HFFc6 (cell line): ENCODE measurements at regions not wholly inside any gene's neighbourhood (a gene's known extent, or its start where the extent isn't known, plus 50 kb on each side); places are given as distances from the start of the nearest gene placed in this dataset.

ENCODE experiments used
- DNase-seq: peaks from one replicate; pipeline ENCODE4 v3.0.0-alpha.2; 2018
- H3K27ac Mint-ChIP-seq: 2 replicates; pipeline ENCODE4 v1.8.0; 2020; ENCODE audit warnings: mild to moderate bottlenecking, mixed read lengths
- H3K27me3 Mint-ChIP-seq: 2 replicates; pipeline ENCODE4 v1.8.0; 2021; ENCODE audit warnings: mild to moderate bottlenecking, moderate library complexity, mixed read lengths; ENCODE audit not compliant: insufficient read depth
- H3K36me3 Mint-ChIP-seq: 2 replicates; pipeline ENCODE4 v1.8.0; 2021; ENCODE audit warnings: low read depth, mixed read lengths
- H3K4me1 Mint-ChIP-seq: 2 replicates; pipeline ENCODE4 v1.8.0; 2020; ENCODE audit warnings: low read depth, mixed read lengths
- H3K4me3 Mint-ChIP-seq: 2 replicates; pipeline ENCODE4 v1.8.0; 2020; ENCODE audit warnings: mild to moderate bottlenecking, moderate library complexity, mixed read lengths
- H3K9me3 Mint-ChIP-seq: 2 replicates; pipeline ENCODE4 v1.8.0; 2020; ENCODE audit warnings: mild to moderate bottlenecking, mixed read lengths
- TF ChIP-seq, protein P1 (sequence below): fragments of 200-600 bp; sonication (generic); IDR thresholded peaks from 2 replicates; pipeline ENCODE4 v1.5.0; 2021; ENCODE audit warnings: antibody characterized with exemption, mild to moderate bottlenecking

DNA sequence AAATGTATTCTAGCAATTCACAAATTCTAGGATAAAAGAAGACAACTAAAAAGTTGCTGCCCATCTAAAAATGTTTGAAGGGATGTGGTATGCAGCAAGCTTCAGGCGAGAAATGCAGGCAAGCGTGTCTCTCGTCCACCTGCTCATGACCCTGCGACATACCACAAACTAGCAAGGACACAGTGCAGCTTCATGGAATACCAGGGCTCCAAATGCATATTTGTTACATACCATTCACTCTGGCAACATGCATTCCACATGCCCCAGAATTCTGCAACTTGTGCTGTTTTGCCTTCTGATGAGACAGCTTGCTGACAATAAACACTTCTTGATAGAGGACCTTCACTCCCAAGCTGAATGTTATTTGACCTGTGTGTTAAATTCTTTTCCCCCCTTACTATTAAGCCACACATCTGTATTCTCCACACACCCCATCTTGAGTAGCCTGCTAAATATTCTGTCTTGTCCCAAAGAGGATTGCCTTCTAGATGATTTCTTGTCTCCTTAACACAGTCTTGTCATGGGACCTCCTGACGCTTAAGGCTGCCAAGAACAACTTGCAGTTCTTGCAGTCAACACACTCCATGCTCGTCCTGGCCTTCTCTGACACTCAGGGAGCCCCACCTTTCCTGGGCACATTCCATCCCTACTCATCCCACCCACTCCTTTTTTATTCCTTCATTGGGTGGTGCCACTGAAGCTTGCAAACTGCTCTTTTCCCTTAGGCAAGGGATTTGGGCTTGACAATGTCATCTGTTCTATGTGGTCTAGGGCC is 340.5 kb downstream of the PIK3R1 start:
- Mint-ChIP-seq H3K4me1 (peaks cover 19% of the 10 kb centered on the region), H3K27me3 (no peaks in the 10 kb centered on the region; the same call in 1 of the 2 replicates), H3K4me3 (no peak overlapping the region), H3K27ac (peak overlapping the region; percentile 57), H3K36me3 (peaks cover 6% of the 10 kb centered on the region; the same call in 1 of the 2 replicates), H3K9me3 (no peaks in the 10 kb centered on the region)
- DNase-seq: no peak
- TF ChIP-seq, protein P1, sequence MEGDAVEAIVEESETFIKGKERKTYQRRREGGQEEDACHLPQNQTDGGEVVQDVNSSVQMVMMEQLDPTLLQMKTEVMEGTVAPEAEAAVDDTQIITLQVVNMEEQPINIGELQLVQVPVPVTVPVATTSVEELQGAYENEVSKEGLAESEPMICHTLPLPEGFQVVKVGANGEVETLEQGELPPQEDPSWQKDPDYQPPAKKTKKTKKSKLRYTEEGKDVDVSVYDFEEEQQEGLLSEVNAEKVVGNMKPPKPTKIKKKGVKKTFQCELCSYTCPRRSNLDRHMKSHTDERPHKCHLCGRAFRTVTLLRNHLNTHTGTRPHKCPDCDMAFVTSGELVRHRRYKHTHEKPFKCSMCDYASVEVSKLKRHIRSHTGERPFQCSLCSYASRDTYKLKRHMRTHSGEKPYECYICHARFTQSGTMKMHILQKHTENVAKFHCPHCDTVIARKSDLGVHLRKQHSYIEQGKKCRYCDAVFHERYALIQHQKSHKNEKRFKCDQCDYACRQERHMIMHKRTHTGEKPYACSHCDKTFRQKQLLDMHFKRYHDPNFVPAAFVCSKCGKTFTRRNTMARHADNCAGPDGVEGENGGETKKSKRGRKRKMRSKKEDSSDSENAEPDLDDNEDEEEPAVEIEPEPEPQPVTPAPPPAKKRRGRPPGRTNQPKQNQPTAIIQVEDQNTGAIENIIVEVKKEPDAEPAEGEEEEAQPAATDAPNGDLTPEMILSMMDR: no peak

DNA sequence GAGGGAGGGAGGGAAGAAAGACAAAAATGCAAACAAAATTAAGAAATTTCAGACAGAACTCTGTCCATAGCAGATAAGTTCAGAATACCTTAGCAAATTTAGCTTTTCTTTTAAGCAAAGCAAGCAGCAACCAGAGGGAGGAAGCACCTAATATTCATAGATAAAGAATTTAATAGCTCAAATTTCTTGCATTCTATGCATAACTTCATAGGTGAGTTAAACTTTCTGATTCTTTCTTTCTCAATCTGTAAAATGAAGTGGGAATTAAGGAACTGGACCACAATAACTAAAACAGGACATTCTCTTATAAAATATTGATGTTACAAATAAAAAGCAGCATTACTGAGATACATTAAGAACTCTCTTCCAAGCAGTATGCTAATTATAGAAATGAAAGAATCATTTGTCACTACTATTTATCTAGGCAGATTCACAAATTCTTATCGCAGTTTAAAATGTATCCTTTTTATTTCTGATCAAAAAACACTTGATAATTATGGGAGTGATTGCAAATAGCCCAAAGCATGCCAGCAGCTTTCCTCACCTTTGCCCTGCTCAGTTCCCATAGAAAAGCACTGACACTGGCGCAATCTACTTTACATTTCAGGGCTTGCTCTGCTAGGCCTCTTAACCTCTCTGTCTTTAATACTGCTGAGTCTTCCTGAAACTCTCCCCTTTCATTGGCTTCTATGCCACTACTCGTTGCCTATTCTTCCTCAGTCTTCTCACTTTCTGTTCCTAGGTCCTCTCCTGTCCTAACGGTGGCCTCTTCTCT is 341.8 kb downstream of the PIK3R1 start:
- TF ChIP-seq, protein P1: no peak
- DNase-seq: no peak
- no peaks in the 10 kb centered on the region for H3K9me3 Mint-ChIP-seq
- no peaks in the 10 kb centered on the region for H3K27me3 Mint-ChIP-seq
- H3K27ac Mint-ChIP-seq: no peak overlapping the region
- peaks cover 12% of the 10 kb centered on the region for H3K4me1 Mint-ChIP-seq
- 0 out of 2 replicates have a peak, but pooled peaks cover 3% of the 10 kb centered on the region for H3K36me3 Mint-ChIP-seq
- no peak overlapping the region for H3K4me3 Mint-ChIP-seq

DNA sequence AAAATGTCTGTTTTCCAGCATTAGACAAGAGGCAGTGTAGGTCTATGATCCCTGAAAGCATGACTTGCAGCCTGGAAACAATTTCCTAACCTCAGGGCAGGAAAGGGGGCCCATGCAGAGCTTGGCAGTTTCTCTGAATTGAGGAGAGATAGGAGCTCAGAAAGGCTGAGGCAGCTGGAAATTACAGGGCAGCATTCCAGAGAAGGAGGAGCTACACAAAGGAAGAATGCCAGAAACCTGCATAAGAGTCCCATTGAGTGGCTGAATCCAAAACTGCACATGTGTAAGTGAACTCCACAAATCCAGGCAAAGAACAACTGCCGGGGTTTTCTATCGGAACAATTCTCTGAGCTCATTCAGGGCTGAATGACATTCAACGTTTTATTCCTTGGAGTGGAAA is 346.8 kb downstream of the PIK3R1 start:
- Mint-ChIP-seq H3K36me3 (peaks cover 11% of the 10 kb centered on the region; the same call in 1 of the 2 replicates), H3K9me3 (no peaks in the 10 kb centered on the region; the same call in 1 of the 2 replicates), H3K27ac (no peak overlapping the region), H3K27me3 (peaks cover 1% of the 10 kb centered on the region; the same call in 1 of the 2 replicates), H3K4me1 (peaks cover 8% of the 10 kb centered on the region; the same call in 1 of the 2 replicates), H3K4me3 (no peak overlapping the region)
- TF ChIP-seq, protein P1: no peak
- DNase-seq: peak; percentile 59

DNA sequence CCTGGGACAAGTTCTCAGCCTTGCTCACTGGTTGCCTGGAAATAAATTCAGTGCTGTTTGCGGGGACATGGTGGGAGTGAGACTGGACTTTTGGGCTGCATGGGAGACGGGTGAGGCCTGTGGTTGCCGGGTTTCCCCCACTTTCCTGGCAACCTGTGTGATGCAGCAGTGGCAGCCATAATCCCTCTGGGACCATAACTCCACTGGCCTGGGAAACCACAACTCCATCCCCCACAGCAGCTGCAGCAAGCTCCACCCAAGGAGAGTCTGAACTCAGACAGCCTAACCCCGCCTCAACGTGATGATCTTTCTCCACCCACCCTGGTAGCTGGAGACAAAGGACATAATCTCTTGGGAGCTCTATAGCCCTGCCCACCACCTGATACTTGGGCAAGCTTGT is 349.9 kb downstream of the PIK3R1 start:
- no peaks in the 10 kb centered on the region; the same call in 1 of the 2 replicates for H3K9me3 Mint-ChIP-seq
- H3K4me3 Mint-ChIP-seq: no peak overlapping the region
- peaks cover 8% of the 10 kb centered on the region; the same call in 1 of the 2 replicates for H3K4me1 Mint-ChIP-seq
- no peak for DNase-seq
- no peak overlapping the region for H3K27ac Mint-ChIP-seq
- H3K27me3 Mint-ChIP-seq: peaks cover 1% of the 10 kb centered on the region; the same call in 1 of the 2 replicates
- TF ChIP-seq, protein P1: no peak
- H3K36me3 Mint-ChIP-seq: peaks cover 11% of the 10 kb centered on the region; the same call in 1 of the 2 replicates

DNA sequence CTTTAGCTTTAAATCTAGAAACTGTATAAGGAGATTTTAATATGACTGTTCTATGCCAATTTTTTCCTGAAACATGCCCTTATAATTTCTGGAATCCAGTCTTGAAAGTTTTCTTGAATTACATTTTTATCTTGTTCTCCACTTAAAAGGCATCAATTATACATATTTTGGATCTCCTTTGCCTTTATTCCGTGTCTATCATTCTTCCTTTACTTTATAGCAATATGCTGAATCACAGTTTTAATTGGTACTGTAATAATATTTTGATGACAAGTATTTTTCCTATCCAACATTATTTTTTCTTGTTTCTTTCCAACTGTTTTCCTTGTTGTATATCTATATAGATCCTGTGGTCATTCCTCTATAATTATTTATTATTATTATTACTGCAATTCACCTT is 361.2 kb downstream of the PIK3R1 start:
- Mint-ChIP-seq H3K27me3 (no peaks in the 10 kb centered on the region; the same call in 1 of the 2 replicates), H3K36me3 (peaks cover 16% of the 10 kb centered on the region), H3K9me3 (peaks cover 18% of the 10 kb centered on the region), H3K27ac (no peak overlapping the region), H3K4me3 (no peak overlapping the region), H3K4me1 (no peaks in the 10 kb centered on the region)
- TF ChIP-seq, protein P1: no peak
- no peak for DNase-seq
